IMR-90 (cell line): ENCODE measurements at regions not wholly inside any gene's neighbourhood (a gene's known extent, or its start where the extent isn't known, plus 50 kb on each side); places are given as distances from the start of the nearest gene placed in this dataset.

Source experiments
- ATAC-seq: fragments of 200-7000 bp; cut with Tn5 transposase; 2 replicates; pipeline ENCODE4 v1.9.1; 2020; ENCODE audit warnings: low read depth, mild to moderate bottlenecking, moderate library complexity
- BruUV-seq: library from RNA; stranded (reverse); fragments of 400-500 nt; replicated peaks from 2 replicates; lab custom pipeline; 2021; lab: Mats Ljungman, UMichigan
- CTCF ChIA-PET: fragments of 300-600 bp; formaldehyde crosslinking; extraction: SDS; loops from one replicate; lab custom pipeline; 2021; ENCODE audit warnings: antibody characterized with exemption; lab: Yijun Ruan, JAX
- POLR2A ChIA-PET: fragments of 300-600 bp; sonication (Branson Sonifier 250); formaldehyde crosslinking; loops from one replicate; lab custom pipeline; 2022; ENCODE audit warnings: antibody characterized with exemption; ENCODE audit not compliant: unreplicated experiment; lab: Charles Lee
- DNase-seq: peaks from one replicate; pipeline ENCODE4 v3.0.0; 2013
- H2AFZ ChIP-seq: replicated peaks from 2 replicates; pipeline ENCODE3; 2013; ENCODE audit warnings: low read length, mild to moderate bottlenecking; ENCODE audit not compliant: poor library complexity
- H2AK5ac ChIP-seq: 2 replicates; pipeline ENCODE4 v1.6.1; 2013; ENCODE audit warnings: low read depth, low read length, inconsistent platforms
- H2AK9ac ChIP-seq: replicated peaks from 2 replicates; pipeline ENCODE3; 2013; ENCODE audit warnings: mild to moderate bottlenecking, low read depth, low read length, moderate library complexity; ENCODE audit not compliant: poor library complexity
- H2BK120ac ChIP-seq: 2 replicates; pipeline ENCODE4 v1.6.1; 2013; ENCODE audit warnings: low read depth, low read length, inconsistent platforms
- H2BK15ac ChIP-seq: 3 replicates; pipeline ENCODE4 v1.6.1; 2013; ENCODE audit warnings: low read depth, low read length, inconsistent platforms
- H2BK20ac ChIP-seq: 2 replicates; pipeline ENCODE4 v1.6.1; 2013; ENCODE audit warnings: low read depth, mild to moderate bottlenecking, inconsistent platforms, low read length, moderate library complexity
- H2BK5ac ChIP-seq: 2 replicates; pipeline ENCODE4 v1.6.1; 2013; ENCODE audit warnings: mild to moderate bottlenecking, low read depth, low read length, inconsistent platforms; ENCODE audit not compliant: poor library complexity, severe bottlenecking
- H3K14ac ChIP-seq: replicated peaks from 2 replicates; pipeline ENCODE4 v1.6.1; 2013; ENCODE audit warnings: low read depth, low read length, inconsistent platforms
- H3K18ac ChIP-seq: 2 replicates; pipeline ENCODE4 v1.6.1; 2013; ENCODE audit warnings: low read depth, low read length, control low read depth
- H3K23ac ChIP-seq: 2 replicates; pipeline ENCODE4 v1.6.1; 2013; ENCODE audit warnings: low read depth, low read length, inconsistent platforms
- H3K27ac ChIP-seq: 2 replicates; pipeline ENCODE4 v1.5.1; 2013; ENCODE audit warnings: mild to moderate bottlenecking, control low read depth, low read length; ENCODE audit not compliant: insufficient read depth
- H3K27me3 ChIP-seq: 2 replicates; pipeline ENCODE4 v1.6.1; 2013; ENCODE audit warnings: low read length; ENCODE audit not compliant: control insufficient read depth, insufficient read depth
- H3K36me3 ChIP-seq: 2 replicates; pipeline ENCODE4 v1.6.1; 2013; ENCODE audit warnings: low read length, mixed read lengths; ENCODE audit not compliant: control insufficient read depth, insufficient read depth
- H3K4ac ChIP-seq: 2 replicates; pipeline ENCODE4 v1.6.1; 2013; ENCODE audit warnings: low read depth, low read length, inconsistent platforms
- H3K4me1 ChIP-seq: 2 replicates; pipeline ENCODE4 v1.6.1; 2013; ENCODE audit warnings: low read length, mixed read lengths; ENCODE audit not compliant: control insufficient read depth, insufficient read depth
- H3K4me2 ChIP-seq: 2 replicates; pipeline ENCODE4 v1.6.1; 2013; ENCODE audit warnings: low read depth, mild to moderate bottlenecking, control low read depth, low read length, moderate library complexity
- H3K4me3 ChIP-seq: 2 replicates; pipeline ENCODE4 v1.5.1; 2013; ENCODE audit warnings: low read depth, mild to moderate bottlenecking, control low read depth, low read length, moderate library complexity; ENCODE audit not compliant: insufficient read depth
- H3K56ac ChIP-seq: 2 replicates; pipeline ENCODE4 v1.6.1; 2013; ENCODE audit warnings: low read length, inconsistent platforms; ENCODE audit not compliant: insufficient read depth; ENCODE audit errors: extremely low read depth
- H3K79me1 ChIP-seq, 2 experiments: 2 replicates each; pipeline ENCODE4 v1.6.1; 2013; ENCODE audit warnings: low read length in 2 of 2, inconsistent platforms in 1 of 2, low read depth in 1 of 2
- H3K9ac ChIP-seq: 2 replicates; pipeline ENCODE4 v1.6.1; 2013; ENCODE audit warnings: low read depth, low read length, control low read depth
- H3K9me1 ChIP-seq: 2 replicates; pipeline ENCODE4 v1.6.1; 2013; ENCODE audit warnings: low read length, inconsistent platforms; ENCODE audit not compliant: insufficient read depth
- H3K9me3 ChIP-seq: 2 replicates; pipeline ENCODE4 v1.6.1; 2013; ENCODE audit warnings: low read length; ENCODE audit not compliant: control insufficient read depth, insufficient read depth
- H4K20me1 ChIP-seq: 2 replicates; pipeline ENCODE4 v1.6.1; 2013; ENCODE audit warnings: low read length, inconsistent platforms; ENCODE audit not compliant: insufficient read depth
- H4K5ac ChIP-seq: 2 replicates; pipeline ENCODE4 v1.6.1; 2013; ENCODE audit warnings: mild to moderate bottlenecking, low read depth, low read length, control low read depth
- H4K8ac ChIP-seq, 2 experiments: 2 replicates each; pipeline ENCODE4 v1.6.1; 2013; ENCODE audit warnings: low read depth in 2 of 2, low read length in 2 of 2, control low read depth in 1 of 2, inconsistent platforms in 1 of 2
- H4K91ac ChIP-seq: 2 replicates; pipeline ENCODE4 v1.6.1; 2013; ENCODE audit warnings: low read depth, low read length, inconsistent platforms; ENCODE audit not compliant: insufficient read depth
- CEBPB ChIP-seq: IDR thresholded peaks from 2 replicates; pipeline ENCODE4 v1.6.1; 2012; ENCODE audit warnings: low read depth, low read length, improper control_type of control experiment
- MAZ ChIP-seq: IDR thresholded peaks from 2 replicates; pipeline ENCODE4 v1.6.1; 2012; ENCODE audit warnings: low read depth, mild to moderate bottlenecking, low read length, improper control_type of control experiment, moderate library complexity, borderline replicate concordance
- POLR2A ChIP-seq: IDR thresholded peaks from 2 replicates; pipeline ENCODE4 v1.6.1; 2012; ENCODE audit warnings: mild to moderate bottlenecking, low read depth, low read length
- RFX5 ChIP-seq: IDR thresholded peaks from 2 replicates; pipeline ENCODE4 v1.8.0; 2012; ENCODE audit warnings: low read depth, mild to moderate bottlenecking, low read length, moderate library complexity
- WGBS, 2 experiments: methylation state at CpG; one replicate each; pipeline versions ENCODE4 v1.1.5 to v1.1.7; 2013; ENCODE audit warnings: missing lambda C conversion rate in 2 of 2; ENCODE audit not compliant: insufficient read length in 1 of 2; ENCODE audit errors: extremely low coverage in 2 of 2; 5-methylcytosine and 5-hydroxymethylcytosine counted together
- dilution Hi-C: fragments of 300-500 bp; cut with HindIII; formaldehyde crosslinking; loops from one replicate; pipeline ENCODE4 v1.14.3; 2018; ENCODE audit warnings: low sequenced_read_pairs; ENCODE audit not compliant: unreplicated experiment
- in situ Hi-C: fragments of 300-500 bp; cut with MboI; formaldehyde crosslinking; loops from 3 replicates; pipeline ENCODE4 v1.14.3; 2019; ENCODE audit warnings: low sequenced_read_pairs, inconsistent platforms, mixed read lengths
- intact Hi-C: fragments of 100-400 bp; cut with micrococcal nuclease; formaldehyde crosslinking; loops from 2 replicates; pipeline ENCODE4 v1.10.0; 2022

DNA sequence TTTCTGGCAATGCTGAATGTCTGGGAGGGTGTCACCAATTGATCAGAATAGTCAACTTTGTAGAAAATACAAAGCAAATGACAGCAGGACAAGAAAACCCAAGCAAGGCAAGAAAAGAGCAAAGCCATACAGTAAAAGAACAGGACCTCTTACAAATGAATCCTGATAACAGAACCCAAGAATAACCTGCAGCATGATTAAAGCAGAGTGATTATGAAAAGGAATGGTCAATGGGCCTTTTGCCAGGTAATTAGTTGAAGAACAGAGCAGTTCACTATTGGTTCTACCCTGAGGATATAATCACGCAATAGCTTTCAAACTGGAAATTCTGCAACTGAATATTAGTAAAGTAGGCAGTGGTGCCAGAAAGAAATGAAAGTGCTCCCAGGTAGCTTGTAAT is 319.8 kb downstream of the FRK start:
- in situ Hi-C loops = no loop called here
- ATAC-seq = no peak

More for the DNA sequence above, 319.8 kb downstream of the FRK start:
- Histone ChIP-seq H3K14ac (no peak overlapping the region), H2BK120ac (no peak overlapping the region), H3K27ac (no peak overlapping the region), H3K4me1 (no peaks in the 10 kb centered on the region), H2BK15ac (no peak overlapping the region), H2AK5ac (no peak overlapping the region), H3K9me3 (peaks cover 4% of the 10 kb centered on the region; the same call in 1 of the 2 replicates), H2BK20ac (no peak overlapping the region), H3K56ac (no peak overlapping the region), H2AK9ac (no peak overlapping the region), H3K36me3 (no peaks in the 10 kb centered on the region), H3K4ac (no peak overlapping the region), H3K4me2 (no peak overlapping the region), H3K27me3 (no peaks in the 10 kb centered on the region), H3K18ac (no peak overlapping the region), H2AFZ (no peak overlapping the region), H4K20me1 (no peaks in the 10 kb centered on the region), H4K91ac (no peak overlapping the region), H4K5ac (no peak overlapping the region), H3K23ac (no peak overlapping the region), H3K9me1 (no peaks in the 10 kb centered on the region), H4K8ac (no peak overlapping the region), H3K9ac (no peak overlapping the region), H2BK5ac (no peak overlapping the region), H3K4me3 (no peak overlapping the region), H3K79me1 (no peaks in the 10 kb centered on the region)
- POLR2A ChIA-PET = no interaction called here
- CTCF ChIA-PET = no interaction called here
- 80% methylated on average over 1 of the region's 1 CpG; no CpG with 5 or more reads in 1 of the 2 experiments for WGBS, 2 experiments
- BruUV-seq = no TSS peak
- intact Hi-C loops (no loop called here), dilution Hi-C loops (no loop called here)
- TF ChIP-seq RFX5 (no peak), CEBPB (no peak), POLR2A (no peak), MAZ (no peak)
- DNase-seq = no peak
